ENCODE measurements at regions not wholly inside any gene's neighbourhood (a gene's known extent, or its start where the extent isn't known, plus 50 kb on each side); places are given as distances from the start of the nearest gene placed in this dataset.

DNA sequence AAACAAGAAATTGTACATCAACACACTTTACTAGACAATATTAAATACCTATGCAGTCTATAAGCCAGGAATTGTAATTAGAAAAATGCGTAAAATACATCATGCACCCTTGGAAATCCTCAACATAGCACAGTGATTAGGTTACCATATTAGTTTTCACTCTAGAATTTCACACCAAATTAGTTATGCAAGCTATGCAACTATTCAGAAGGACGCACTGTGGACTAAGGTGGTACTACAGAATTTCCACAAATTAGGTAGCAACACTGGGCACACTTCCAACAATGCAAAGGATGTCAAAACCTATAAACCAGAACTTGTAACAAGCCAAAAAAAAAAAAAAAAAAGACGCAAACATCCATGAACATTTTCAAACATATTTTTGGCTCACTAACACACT lies 71.1 kb upstream of the ZCCHC13 start:
- DNase-seq: no peak
- WGBS, 2 donors: 90 to 93% methylated on average over 3 of the region's 3 CpGs

DNA sequence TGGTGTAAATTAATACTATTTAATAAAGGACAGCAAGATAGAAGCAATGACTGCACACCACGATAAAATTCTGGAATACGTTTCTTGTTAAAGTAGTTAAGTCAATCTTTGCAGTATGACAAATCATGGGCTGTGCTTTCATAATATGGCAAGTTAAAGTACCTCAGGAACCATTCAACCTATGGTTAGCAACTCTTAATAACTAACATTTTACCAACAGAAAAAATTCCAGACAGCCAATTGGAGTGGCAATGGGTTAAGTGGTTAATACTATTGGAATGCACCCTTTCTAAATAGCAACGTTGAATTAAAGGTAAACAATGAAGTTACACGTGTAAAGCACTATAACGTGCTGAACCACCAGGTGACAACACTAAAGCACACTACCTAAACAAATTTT lies 72.4 kb upstream of the ZCCHC13 start:
- Histone ChIP-seq H3K4me1 (no peaks in the 10 kb centered on the region), H3K27ac (no peak overlapping the region), H3K27me3 (no peaks in the 10 kb centered on the region), H3K36me3 (no peaks in the 10 kb centered on the region), H3K4me3 (no peak overlapping the region), H3K9me3 (no peaks in the 10 kb centered on the region)
- intact Hi-C loops (cut with DNase I): no loop called here
- DNase-seq: no peak
- WGBS, 2 donors: 63 to 75% methylated on average over 5 of the region's 5 CpGs
- TF ChIP-seq EP300 (IDR thresholded peaks at IDR 0.05) (no peak), POLR2AphosphoS5 (IDR thresholded peaks at IDR 0.05) (no peak), POLR2A (IDR thresholded peaks at IDR 0.05) (no peak)
- TF ChIP-seq, protein P1, sequence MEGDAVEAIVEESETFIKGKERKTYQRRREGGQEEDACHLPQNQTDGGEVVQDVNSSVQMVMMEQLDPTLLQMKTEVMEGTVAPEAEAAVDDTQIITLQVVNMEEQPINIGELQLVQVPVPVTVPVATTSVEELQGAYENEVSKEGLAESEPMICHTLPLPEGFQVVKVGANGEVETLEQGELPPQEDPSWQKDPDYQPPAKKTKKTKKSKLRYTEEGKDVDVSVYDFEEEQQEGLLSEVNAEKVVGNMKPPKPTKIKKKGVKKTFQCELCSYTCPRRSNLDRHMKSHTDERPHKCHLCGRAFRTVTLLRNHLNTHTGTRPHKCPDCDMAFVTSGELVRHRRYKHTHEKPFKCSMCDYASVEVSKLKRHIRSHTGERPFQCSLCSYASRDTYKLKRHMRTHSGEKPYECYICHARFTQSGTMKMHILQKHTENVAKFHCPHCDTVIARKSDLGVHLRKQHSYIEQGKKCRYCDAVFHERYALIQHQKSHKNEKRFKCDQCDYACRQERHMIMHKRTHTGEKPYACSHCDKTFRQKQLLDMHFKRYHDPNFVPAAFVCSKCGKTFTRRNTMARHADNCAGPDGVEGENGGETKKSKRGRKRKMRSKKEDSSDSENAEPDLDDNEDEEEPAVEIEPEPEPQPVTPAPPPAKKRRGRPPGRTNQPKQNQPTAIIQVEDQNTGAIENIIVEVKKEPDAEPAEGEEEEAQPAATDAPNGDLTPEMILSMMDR (IDR thresholded peaks at IDR 0.05): no peak

More for the DNA sequence above, 71.1 kb upstream of the ZCCHC13 start:
- Histone ChIP-seq H3K36me3 (no peaks in the 10 kb centered on the region), H3K4me3 (no peak overlapping the region), H3K27me3 (no peaks in the 10 kb centered on the region), H3K4me1 (no peaks in the 10 kb centered on the region), H3K9me3 (no peaks in the 10 kb centered on the region), H3K27ac (no peak overlapping the region)
- intact Hi-C loops (cut with DNase I): no loop called here
- TF ChIP-seq, protein P1 (IDR thresholded peaks at IDR 0.05): no peak
- TF ChIP-seq EP300 (IDR thresholded peaks at IDR 0.05) (no peak), POLR2AphosphoS5 (IDR thresholded peaks at IDR 0.05) (no peak), POLR2A (IDR thresholded peaks at IDR 0.05) (no peak)

DNA sequence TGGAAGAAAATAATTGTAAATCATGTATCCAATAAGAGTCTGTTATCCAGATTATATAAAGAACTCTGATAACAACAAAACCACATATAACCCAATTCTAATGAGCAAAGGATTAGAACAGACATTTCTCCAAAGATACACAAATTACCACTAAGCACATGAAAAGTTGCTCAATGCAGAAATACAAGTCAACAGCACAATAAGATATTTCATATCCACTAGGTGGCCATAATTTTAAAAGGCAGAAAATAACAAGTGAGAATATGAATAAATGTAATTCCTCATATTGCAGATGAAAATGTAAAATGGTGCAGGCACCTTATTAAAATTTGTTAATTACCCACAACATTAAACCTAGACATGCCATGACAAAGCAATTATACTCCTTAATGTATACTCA lies 73.9 kb upstream of the ZCCHC13 start:
- H3K27ac ChIP-seq: no peak overlapping the region
- intact Hi-C loops (cut with DNase I): no loop called here
- no peaks in the 10 kb centered on the region for H3K27me3 ChIP-seq
- H3K36me3 ChIP-seq: peaks cover 0 to 4% (median 0%) of the 10 kb centered on the region in 4 donors
- H3K4me1 ChIP-seq: no peaks in the 10 kb centered on the region
- no peak for DNase-seq
- H3K9me3 ChIP-seq: peaks cover 0 to 1% (median 0%) of the 10 kb centered on the region in 4 donors
- TF ChIP-seq POLR2A (IDR thresholded peaks at IDR 0.05) (no peak), EP300 (IDR thresholded peaks at IDR 0.05) (no peak), POLR2AphosphoS5 (IDR thresholded peaks at IDR 0.05) (no peak)
- TF ChIP-seq, protein P1 (IDR thresholded peaks at IDR 0.05): no peak
- no peak overlapping the region for H3K4me3 ChIP-seq

DNA sequence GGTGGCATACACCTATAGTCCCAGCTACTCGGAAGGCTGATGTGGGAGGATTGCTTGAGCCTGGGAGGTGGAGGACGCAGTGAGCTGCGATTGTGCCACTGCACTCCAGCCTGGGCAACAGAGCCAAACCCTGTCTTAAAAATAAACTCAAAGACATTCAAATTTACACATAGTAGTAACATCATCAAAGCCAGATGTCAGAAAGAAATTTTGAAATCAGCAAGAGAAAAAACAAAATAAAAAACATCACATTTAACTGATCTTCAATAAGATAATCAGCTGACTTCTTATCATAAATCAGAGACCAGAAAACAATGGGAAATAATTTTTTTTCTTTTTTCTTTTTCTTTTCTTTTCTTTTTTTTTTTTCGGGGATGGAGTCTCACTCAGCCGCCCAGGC lies 78.9 kb upstream of the ZCCHC13 start:
- 97 to 99% methylated on average over 5 of the region's 5 CpGs for WGBS, 2 donors
- no peak for DNase-seq
- no peaks in the 10 kb centered on the region for H3K4me1 ChIP-seq
- H3K27me3 ChIP-seq: no peaks in the 10 kb centered on the region
- no peak overlapping the region for H3K27ac ChIP-seq
- H3K36me3 ChIP-seq: peaks cover 0 to 4% (median 0%) of the 10 kb centered on the region in 4 donors
- intact Hi-C loops (cut with DNase I): no loop called here
- TF ChIP-seq POLR2AphosphoS5 (IDR thresholded peaks at IDR 0.05) (no peak), EP300 (IDR thresholded peaks at IDR 0.05) (no peak), POLR2A (IDR thresholded peaks at IDR 0.05) (no peak)
- TF ChIP-seq, protein P1 (IDR thresholded peaks at IDR 0.05): no peak
- peaks cover 0 to 4% (median 0%) of the 10 kb centered on the region in 4 donors for H3K9me3 ChIP-seq
- H3K4me3 ChIP-seq: no peak overlapping the region

DNA sequence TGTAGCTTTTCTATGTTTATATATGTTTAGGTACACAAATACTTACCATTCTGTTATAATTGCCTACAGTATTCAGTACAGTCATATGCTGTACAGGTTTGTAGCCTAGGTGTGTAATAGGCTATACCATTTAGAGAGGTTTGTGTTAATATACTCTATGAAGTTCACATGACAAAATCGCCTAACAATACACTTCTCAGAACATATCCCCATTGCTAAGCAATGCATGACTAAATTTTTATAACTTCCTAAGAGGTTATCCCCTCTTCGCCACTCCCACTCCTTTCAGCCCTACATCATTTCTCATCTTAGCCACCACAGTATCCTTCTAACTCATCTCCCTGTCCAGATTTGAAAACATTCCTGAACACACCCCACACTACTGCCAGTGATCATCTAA lies 83.7 kb upstream of the ZCCHC13 start:
- DNase-seq: no peak
- no peak overlapping the region for H3K27ac ChIP-seq
- no peaks in the 10 kb centered on the region for H3K4me1 ChIP-seq
- H3K27me3 ChIP-seq: no peaks in the 10 kb centered on the region
- H3K9me3 ChIP-seq: peaks cover 0 to 4% (median 0%) of the 10 kb centered on the region in 4 donors
- intact Hi-C loops (cut with DNase I): no loop called here
- 89 to 93% methylated on average over 2 of the region's 2 CpGs for WGBS, 2 donors
- H3K4me3 ChIP-seq: no peak overlapping the region
- peaks cover 0 to 9% (median 0%) of the 10 kb centered on the region in 4 donors for H3K36me3 ChIP-seq
- no peak for TF ChIP-seq POLR2AphosphoS5 (IDR thresholded peaks at IDR 0.05)
- TF ChIP-seq, protein P1 (IDR thresholded peaks at IDR 0.05): no peak
- no peak for TF ChIP-seq EP300 (IDR thresholded peaks at IDR 0.05)
- no peak for TF ChIP-seq POLR2A (IDR thresholded peaks at IDR 0.05)
